Prostate gland (tissue), 2 donors: ENCODE measurements at regions not wholly inside any gene's neighbourhood (a gene's known extent, or its start where the extent isn't known, plus 50 kb on each side); places are given as distances from the start of the nearest gene placed in this dataset.

Source experiments
- POLR2A ChIP-seq: fragments of 450-650 bp; IDR thresholded peaks from one replicate; pipeline ENCODE4 v1.6.1; 2016; ENCODE audit warnings: antibody characterized with exemption, mild to moderate bottlenecking
- POLR2AphosphoS5 ChIP-seq: sonication (generic); formaldehyde crosslinking; IDR thresholded peaks from one replicate; pipeline ENCODE4 v1.6.1; 2017; ENCODE audit warnings: antibody characterized with exemption
- TF ChIP-seq, protein P1 (sequence below), 4 experiments: fragments of 200-600 bp in 2 of 4; fragments of 450-650 bp in 2 of 4; sonication (generic) in 2 of 4; IDR thresholded peaks; 1 replicate in 3 of 4; 2 replicates in 1 of 4; pipeline ENCODE4 v1.5.1; 2016 to 2019; ENCODE audit warnings: antibody characterized with exemption in 4 of 4, mild to moderate bottlenecking in 2 of 4, moderate library complexity in 2 of 4

DNA sequence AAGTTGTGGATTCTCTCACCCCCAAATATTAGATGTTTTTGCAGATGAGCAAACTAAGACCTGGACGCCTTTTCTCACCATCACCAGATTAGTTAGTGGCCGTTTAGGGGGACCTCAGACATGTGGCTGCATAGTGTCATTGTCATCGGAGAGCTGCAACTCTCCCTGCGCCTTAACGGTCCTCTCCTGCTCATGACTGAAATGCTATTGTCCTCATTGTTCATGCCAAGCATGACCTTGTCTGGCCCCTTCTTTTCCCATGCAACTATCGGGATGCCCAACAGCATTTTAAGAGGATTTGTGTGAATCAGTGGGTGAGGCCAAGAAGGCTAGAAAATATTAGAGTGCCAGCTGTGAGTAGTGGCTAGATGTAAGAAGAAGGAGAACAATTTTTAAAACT lies 174.2 kb downstream of the SOCS6 start:
- TF ChIP-seq, protein P1, sequence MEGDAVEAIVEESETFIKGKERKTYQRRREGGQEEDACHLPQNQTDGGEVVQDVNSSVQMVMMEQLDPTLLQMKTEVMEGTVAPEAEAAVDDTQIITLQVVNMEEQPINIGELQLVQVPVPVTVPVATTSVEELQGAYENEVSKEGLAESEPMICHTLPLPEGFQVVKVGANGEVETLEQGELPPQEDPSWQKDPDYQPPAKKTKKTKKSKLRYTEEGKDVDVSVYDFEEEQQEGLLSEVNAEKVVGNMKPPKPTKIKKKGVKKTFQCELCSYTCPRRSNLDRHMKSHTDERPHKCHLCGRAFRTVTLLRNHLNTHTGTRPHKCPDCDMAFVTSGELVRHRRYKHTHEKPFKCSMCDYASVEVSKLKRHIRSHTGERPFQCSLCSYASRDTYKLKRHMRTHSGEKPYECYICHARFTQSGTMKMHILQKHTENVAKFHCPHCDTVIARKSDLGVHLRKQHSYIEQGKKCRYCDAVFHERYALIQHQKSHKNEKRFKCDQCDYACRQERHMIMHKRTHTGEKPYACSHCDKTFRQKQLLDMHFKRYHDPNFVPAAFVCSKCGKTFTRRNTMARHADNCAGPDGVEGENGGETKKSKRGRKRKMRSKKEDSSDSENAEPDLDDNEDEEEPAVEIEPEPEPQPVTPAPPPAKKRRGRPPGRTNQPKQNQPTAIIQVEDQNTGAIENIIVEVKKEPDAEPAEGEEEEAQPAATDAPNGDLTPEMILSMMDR (IDR thresholded peaks at IDR 0.05): no peak
- TF ChIP-seq POLR2AphosphoS5: no peak
- no peak for TF ChIP-seq POLR2A
